ENCODE measurements at regions not wholly inside any gene's neighbourhood (a gene's known extent, or its start where the extent isn't known, plus 50 kb on each side); places are given as distances from the start of the nearest gene placed in this dataset.

- Histone ChIP-seq H3K4me1 (no peaks in the 10 kb centered on the region), H3K4me3 (ENCODE audit: low read depth, low read length) (no peak overlapping the region), H3K9me3 (no peaks in the 10 kb centered on the region), H3K36me3 (ENCODE audit: control insufficient read depth, insufficient read depth, low read length) (no peaks in the 10 kb centered on the region), H3K27me3 (replicated peaks; ENCODE audit: control insufficient read depth, insufficient read depth, low read length) (no peaks in the 10 kb centered on the region)
- ChIA-PET CTCF (no interaction called here), POLR2A (no interaction called here)
- intact Hi-C loops (cut with micrococcal nuclease; ENCODE audit: unreplicated experiment) = no loop called here
- H3K27ac Mint-ChIP-seq (ENCODE audit: unreplicated experiment) = no peak overlapping the region
- DNase-seq = no peak
- no peaks in the 10 kb centered on the region for H3K27me3 Mint-ChIP-seq (ENCODE audit: insufficient read depth, unreplicated experiment)
- BruUV-seq (replicated peaks) = no TSS peak
- no peak for TF ChIP-seq CTCF (IDR thresholded peaks at IDR 0.05; ENCODE audit: insufficient read depth in 1 of 2, low read depth in 1 of 2, low read length in 1 of 2, severe bottlenecking in 1 of 2, unreplicated experiment in 1 of 2)
- no peaks in the 10 kb centered on the region for H3K36me3 Mint-ChIP-seq (ENCODE audit: insufficient read depth, unreplicated experiment)
- H3K4me3 Mint-ChIP-seq (ENCODE audit: unreplicated experiment) = no peak overlapping the region
- H3K4me1 Mint-ChIP-seq (ENCODE audit: low read depth, unreplicated experiment) = no peaks in the 10 kb centered on the region
- no peaks in the 10 kb centered on the region for H3K9me3 Mint-ChIP-seq (ENCODE audit: unreplicated experiment)
Measured at GRCh38 chr4:57676394-57676793, 566.2 kb upstream of the IGFBP7 start.

- no TSS peak for BruUV-seq (replicated peaks)
- POLR2A ChIA-PET = no interaction called here
Measured at GRCh38 chr4:57672846-57673433, 562.8 kb upstream of the IGFBP7 start.

GRCh38 chr4:57668621-57669020 is 558.4 kb upstream of the IGFBP7 start:
- no peak overlapping the region for H3K27ac Mint-ChIP-seq (ENCODE audit: unreplicated experiment)
- H3K9me3 Mint-ChIP-seq (ENCODE audit: unreplicated experiment) = no peaks in the 10 kb centered on the region
- BruUV-seq (replicated peaks) = no TSS peak

More at GRCh38 chr4:57672846-57673433, 562.8 kb upstream of the IGFBP7 start:
- no peaks in the 10 kb centered on the region for H3K36me3 ChIP-seq (ENCODE audit: control insufficient read depth, insufficient read depth, low read length)
- Mint-ChIP-seq H3K4me1 (ENCODE audit: low read depth, unreplicated experiment) (no peaks in the 10 kb centered on the region), H3K4me3 (ENCODE audit: unreplicated experiment) (no peak overlapping the region), H3K27ac (ENCODE audit: unreplicated experiment) (no peak overlapping the region), H3K27me3 (ENCODE audit: insufficient read depth, unreplicated experiment) (peaks cover 2% of the 10 kb centered on the region), H3K9me3 (ENCODE audit: unreplicated experiment) (no peaks in the 10 kb centered on the region), H3K36me3 (ENCODE audit: insufficient read depth, unreplicated experiment) (no peaks in the 10 kb centered on the region)
- no peaks in the 10 kb centered on the region for H3K9me3 ChIP-seq
- no peaks in the 10 kb centered on the region for H3K4me1 ChIP-seq
- no peaks in the 10 kb centered on the region for H3K27me3 ChIP-seq (replicated peaks; ENCODE audit: control insufficient read depth, insufficient read depth, low read length)
- intact Hi-C loops (cut with micrococcal nuclease; ENCODE audit: unreplicated experiment) = no loop called here
- H3K4me3 ChIP-seq (ENCODE audit: low read depth, low read length) = no peak overlapping the region
- no peak for TF ChIP-seq CTCF (IDR thresholded peaks at IDR 0.05; ENCODE audit: insufficient read depth in 1 of 2, low read depth in 1 of 2, low read length in 1 of 2, severe bottlenecking in 1 of 2, unreplicated experiment in 1 of 2)
- CTCF ChIA-PET = no interaction called here
- DNase-seq = no peak

More at GRCh38 chr4:57668621-57669020, 558.4 kb upstream of the IGFBP7 start:
- Mint-ChIP-seq H3K4me3 (ENCODE audit: unreplicated experiment) (no peak overlapping the region), H3K27me3 (ENCODE audit: insufficient read depth, unreplicated experiment) (peaks cover 2% of the 10 kb centered on the region), H3K36me3 (ENCODE audit: insufficient read depth, unreplicated experiment) (no peaks in the 10 kb centered on the region), H3K4me1 (ENCODE audit: low read depth, unreplicated experiment) (no peaks in the 10 kb centered on the region)
- H3K27me3 ChIP-seq (replicated peaks; ENCODE audit: control insufficient read depth, insufficient read depth, low read length) = no peaks in the 10 kb centered on the region
- no peak for DNase-seq
- intact Hi-C loops (cut with micrococcal nuclease; ENCODE audit: unreplicated experiment) = no loop called here
- H3K9me3 ChIP-seq = no peaks in the 10 kb centered on the region
- no peaks in the 10 kb centered on the region for H3K4me1 ChIP-seq
- H3K4me3 ChIP-seq (ENCODE audit: low read depth, low read length) = no peak overlapping the region
- H3K36me3 ChIP-seq (ENCODE audit: control insufficient read depth, insufficient read depth, low read length) = no peaks in the 10 kb centered on the region
- ChIA-PET POLR2A (no interaction called here), CTCF (no interaction called here)
- TF ChIP-seq CTCF (IDR thresholded peaks at IDR 0.05; ENCODE audit: insufficient read depth in 1 of 2, low read depth in 1 of 2, low read length in 1 of 2, severe bottlenecking in 1 of 2, unreplicated experiment in 1 of 2) = no peak

Measured in Caco-2 (cell line).